ENCODE measurements at regions not wholly inside any gene's neighbourhood (a gene's known extent, or its start where the extent isn't known, plus 50 kb on each side); places are given as distances from the start of the nearest gene placed in this dataset.
"Not testable (repeated sequence)": the region's sequence is repeated elsewhere in the genome, so short reads cannot be mapped to it uniquely, and the experiment has no call there.

DNA sequence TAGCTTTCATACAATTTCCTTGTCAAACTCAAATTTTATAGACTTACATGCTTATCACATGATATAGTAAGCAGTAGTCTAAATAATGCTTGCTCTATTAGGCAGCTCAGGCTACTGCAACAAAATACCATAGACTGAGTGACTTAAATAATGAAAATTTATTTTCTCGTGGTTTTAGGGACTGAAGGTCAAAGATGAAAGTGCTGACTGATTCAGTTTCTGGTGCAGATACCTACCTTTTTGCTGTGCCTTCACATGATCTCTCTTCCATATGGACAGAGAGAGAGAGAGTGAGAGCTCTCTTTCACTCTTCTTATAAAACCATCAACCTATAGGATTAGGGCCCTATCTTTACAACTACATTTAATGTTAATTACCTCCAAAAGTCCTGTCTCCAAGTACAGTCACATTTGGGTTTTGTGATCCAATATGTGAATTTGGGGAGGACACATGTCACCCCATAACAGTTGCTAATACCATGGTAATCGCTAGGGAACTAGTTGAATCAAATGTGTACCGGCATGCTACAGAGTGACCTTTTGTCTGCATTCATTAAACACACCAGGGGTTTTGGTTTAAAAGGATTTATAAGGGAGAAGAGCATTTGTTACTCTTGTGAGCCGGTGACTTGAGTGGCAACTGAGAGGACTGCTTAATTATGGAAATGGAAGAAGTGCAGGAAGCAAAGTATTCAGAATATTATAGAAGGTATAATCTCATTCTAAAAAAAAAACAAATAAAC lies 723.4 kb upstream of the LRRTM4 start:
- Histone ChIP-seq H3K27ac (no peak overlapping the region), H3K4me1 (no peaks in the 10 kb centered on the region), H3K36me3 (no peaks in the 10 kb centered on the region), H3K9me3 (no peaks in the 10 kb centered on the region), H3K27me3 (no peaks in the 10 kb centered on the region), H3K4me3 (no peak overlapping the region)
- DNase-seq: no peak
- TF ChIP-seq, protein P1, sequence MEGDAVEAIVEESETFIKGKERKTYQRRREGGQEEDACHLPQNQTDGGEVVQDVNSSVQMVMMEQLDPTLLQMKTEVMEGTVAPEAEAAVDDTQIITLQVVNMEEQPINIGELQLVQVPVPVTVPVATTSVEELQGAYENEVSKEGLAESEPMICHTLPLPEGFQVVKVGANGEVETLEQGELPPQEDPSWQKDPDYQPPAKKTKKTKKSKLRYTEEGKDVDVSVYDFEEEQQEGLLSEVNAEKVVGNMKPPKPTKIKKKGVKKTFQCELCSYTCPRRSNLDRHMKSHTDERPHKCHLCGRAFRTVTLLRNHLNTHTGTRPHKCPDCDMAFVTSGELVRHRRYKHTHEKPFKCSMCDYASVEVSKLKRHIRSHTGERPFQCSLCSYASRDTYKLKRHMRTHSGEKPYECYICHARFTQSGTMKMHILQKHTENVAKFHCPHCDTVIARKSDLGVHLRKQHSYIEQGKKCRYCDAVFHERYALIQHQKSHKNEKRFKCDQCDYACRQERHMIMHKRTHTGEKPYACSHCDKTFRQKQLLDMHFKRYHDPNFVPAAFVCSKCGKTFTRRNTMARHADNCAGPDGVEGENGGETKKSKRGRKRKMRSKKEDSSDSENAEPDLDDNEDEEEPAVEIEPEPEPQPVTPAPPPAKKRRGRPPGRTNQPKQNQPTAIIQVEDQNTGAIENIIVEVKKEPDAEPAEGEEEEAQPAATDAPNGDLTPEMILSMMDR (IDR thresholded peaks at IDR 0.05): no peak
- TF ChIP-seq POLR2A (IDR thresholded peaks at IDR 0.05): no peak

DNA sequence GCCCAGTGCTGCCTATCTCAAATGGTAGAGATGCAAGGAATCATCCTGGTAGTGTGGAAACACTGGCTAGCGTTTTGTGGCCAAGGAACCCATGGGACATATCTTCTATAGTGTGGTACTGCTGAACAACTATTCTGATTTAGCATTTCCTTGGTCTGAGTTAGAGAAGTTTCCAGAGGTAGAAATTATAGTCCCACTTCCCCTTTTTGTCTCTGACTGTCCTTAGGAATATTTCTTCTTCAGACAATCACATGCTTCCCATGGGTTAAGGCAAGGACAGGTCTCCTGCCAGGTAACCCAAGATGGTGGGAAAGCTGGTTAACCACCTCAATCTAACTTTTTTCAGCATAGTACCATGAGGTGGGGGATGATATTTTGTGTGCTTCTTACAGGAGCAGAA lies 729.5 kb upstream of the LRRTM4 start:
- TF ChIP-seq, protein P1 (IDR thresholded peaks at IDR 0.05): no peak
- TF ChIP-seq POLR2A (IDR thresholded peaks at IDR 0.05): no peak
- no peaks in the 10 kb centered on the region for H3K27me3 ChIP-seq
- no peak for DNase-seq
- no peak overlapping the region for H3K27ac ChIP-seq
- no peaks in the 10 kb centered on the region for H3K4me1 ChIP-seq
- H3K36me3 ChIP-seq: no peaks in the 10 kb centered on the region
- no peaks in the 10 kb centered on the region for H3K9me3 ChIP-seq
- no peak overlapping the region for H3K4me3 ChIP-seq

DNA sequence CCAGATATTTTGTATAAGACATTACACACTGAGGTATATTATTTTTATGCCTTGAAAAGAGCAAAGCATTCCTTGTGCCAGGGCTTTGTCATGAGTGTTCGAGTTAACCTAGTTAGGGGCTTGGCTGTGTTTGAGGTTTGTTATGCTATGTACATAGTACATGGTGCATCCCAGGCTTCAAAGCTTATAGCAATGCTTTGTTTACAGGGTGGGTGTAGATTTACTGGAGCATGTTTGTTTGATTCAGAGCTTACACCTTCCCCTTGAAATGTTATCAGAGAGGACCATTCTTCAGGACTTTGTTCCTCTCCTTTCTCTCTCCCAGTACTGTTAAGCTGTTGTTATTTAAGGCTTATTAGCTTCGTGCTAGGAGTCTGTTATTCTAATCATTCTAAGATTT lies 738.7 kb upstream of the LRRTM4 start:
- Histone ChIP-seq H3K27ac (no peak overlapping the region), H3K4me1 (no peaks in the 10 kb centered on the region), H3K27me3 (no peaks in the 10 kb centered on the region), H3K4me3 (no peak overlapping the region), H3K36me3 (no peaks in the 10 kb centered on the region), H3K9me3 (no peaks in the 10 kb centered on the region)
- no peak for DNase-seq
- TF ChIP-seq, protein P1 (IDR thresholded peaks at IDR 0.05): no peak
- TF ChIP-seq POLR2A (IDR thresholded peaks at IDR 0.05): no peak

DNA sequence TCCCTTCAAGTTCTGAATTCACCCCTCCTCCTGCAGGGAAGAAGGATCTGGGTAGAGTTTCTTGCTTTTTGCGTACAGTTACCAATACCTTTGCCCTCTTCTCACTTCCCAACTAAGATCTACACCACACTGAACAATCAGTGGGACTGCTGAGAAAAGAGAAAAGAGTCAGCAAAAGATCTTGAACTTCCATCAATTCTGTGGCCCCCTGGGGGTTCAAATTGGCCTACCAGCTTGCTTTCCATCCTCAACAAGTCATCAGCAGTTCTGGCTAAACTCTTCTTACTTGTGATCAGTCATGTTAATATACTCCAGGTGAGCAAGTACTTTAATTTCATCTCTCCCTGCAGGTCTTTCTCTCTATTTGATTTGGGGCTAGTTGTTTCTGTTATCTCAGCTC lies 739.3 kb upstream of the LRRTM4 start:
- H3K36me3 ChIP-seq: no peaks in the 10 kb centered on the region
- no peak overlapping the region for H3K4me3 ChIP-seq
- H3K9me3 ChIP-seq: no peaks in the 10 kb centered on the region
- DNase-seq: no peak
- H3K27me3 ChIP-seq: no peaks in the 10 kb centered on the region
- TF ChIP-seq POLR2A (IDR thresholded peaks at IDR 0.05): no peak
- TF ChIP-seq, protein P1 (IDR thresholded peaks at IDR 0.05): no peak
- no peak overlapping the region for H3K27ac ChIP-seq
- H3K4me1 ChIP-seq: no peaks in the 10 kb centered on the region

DNA sequence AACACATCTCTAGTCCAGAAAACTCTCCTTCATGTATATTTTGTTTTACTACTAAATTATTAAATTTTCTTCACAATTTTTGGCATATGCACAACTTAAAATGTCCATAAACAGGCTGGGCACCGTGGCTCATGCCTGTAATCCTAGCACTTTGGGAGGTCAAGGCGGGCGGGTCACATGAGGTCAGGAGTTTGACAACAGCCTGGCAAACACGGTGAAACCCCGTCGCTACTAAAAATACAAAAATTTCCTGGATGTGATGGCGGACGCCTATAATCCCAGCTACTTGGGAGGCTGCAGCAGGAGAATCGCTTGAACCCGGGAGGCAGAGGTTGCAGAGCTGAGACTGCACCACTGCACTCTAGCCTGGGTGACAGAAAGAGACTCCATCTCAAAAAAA lies 739.9 kb upstream of the LRRTM4 start:
- not testable (repeated sequence) for H3K4me3 ChIP-seq, H3K27me3 ChIP-seq, H3K9me3 ChIP-seq, DNase-seq, H3K36me3 ChIP-seq, H3K4me1 ChIP-seq, H3K27ac ChIP-seq

DNA sequence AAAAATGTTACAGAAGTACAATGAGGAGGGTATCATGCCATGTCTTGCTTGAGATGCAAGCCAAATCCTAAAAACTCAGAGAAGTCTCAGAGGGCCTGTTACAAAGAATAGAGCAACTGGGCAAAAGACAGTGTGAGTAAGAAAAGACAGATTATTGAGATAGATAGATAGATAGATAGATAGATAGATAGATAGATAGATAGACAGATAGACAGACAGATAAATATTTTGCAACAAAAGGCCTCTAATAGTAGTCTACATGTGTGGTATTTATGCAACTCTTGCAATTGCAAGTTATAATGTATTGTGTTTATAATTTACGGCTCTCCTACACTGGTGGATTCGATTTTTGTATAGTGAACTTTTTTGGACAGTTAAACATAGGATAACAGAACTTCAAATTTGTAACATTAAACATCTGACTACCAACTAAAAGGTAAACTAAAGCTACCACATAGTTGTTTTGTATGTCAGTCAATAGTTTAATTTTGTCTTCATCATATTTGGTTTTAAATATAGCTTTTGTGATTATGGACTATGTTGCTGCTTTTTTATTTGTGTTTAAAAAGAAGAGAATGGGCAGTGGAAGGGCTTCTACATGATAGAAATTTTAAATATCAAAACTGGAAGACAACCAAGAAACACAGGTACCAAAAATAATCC lies 740.7 kb upstream of the LRRTM4 start:
- no peaks in the 10 kb centered on the region for H3K36me3 ChIP-seq
- H3K27me3 ChIP-seq: no peaks in the 10 kb centered on the region
- no peak for DNase-seq
- TF ChIP-seq, protein P1 (IDR thresholded peaks at IDR 0.05): no peak
- no peak for TF ChIP-seq POLR2A (IDR thresholded peaks at IDR 0.05)
- H3K4me1 ChIP-seq: no peaks in the 10 kb centered on the region
- H3K27ac ChIP-seq: no peak overlapping the region
- no peak overlapping the region for H3K4me3 ChIP-seq
- no peaks in the 10 kb centered on the region for H3K9me3 ChIP-seq
